Stomach (tissue), 8 donors: ENCODE measurements at regions not wholly inside any gene's neighbourhood (a gene's known extent, or its start where the extent isn't known, plus 50 kb on each side); places are given as distances from the start of the nearest gene placed in this dataset.
"Not testable (repeated sequence)": the region's sequence is repeated elsewhere in the genome, so short reads cannot be mapped to it uniquely, and the experiment has no call there.

Source experiments
- DNase-seq, 2 donors: peaks; one replicate each; pipeline versions ENCODE4 v3.0.0 to v3.0.0-alpha.2; 2013 to 2019
- H3K27ac ChIP-seq, 5 donors: fragments of 200-600 bp in 4 of 5; sonication (generic) in 4 of 5; one replicate each; pipeline ENCODE4 v1.5.1; 2013 to 2019; ENCODE audit warnings: mild to moderate bottlenecking in 1 of 5, moderate library complexity in 1 of 5
- H3K27me3 ChIP-seq, 3 donors: fragments of 200-600 bp; sonication (generic); one replicate each; pipeline ENCODE4 v1.5.1; 2017 to 2019; ENCODE audit warnings: mixed run types in 1 of 3
- H3K36me3 ChIP-seq, 4 donors: fragments of 200-600 bp; sonication (generic); 1 replicate in 3 of 4; 2 replicates in 1 of 4; pipeline ENCODE4 v1.5.1; 2016 to 2019
- H3K4me1 ChIP-seq, 4 donors: fragments of 200-600 bp; sonication (generic); one replicate each; pipeline ENCODE4 v1.5.1; 2016 to 2019
- H3K4me3 ChIP-seq, 4 donors: fragments of 200-600 bp; sonication (generic) in 3 of 4; one replicate each; pipeline ENCODE4 v1.5.1; 2016 to 2019; ENCODE audit warnings: mild to moderate bottlenecking in 1 of 4
- H3K9me3 ChIP-seq, 4 donors: fragments of 200-600 bp; sonication (generic); one replicate each; pipeline ENCODE4 v1.5.1; 2016 to 2019
- EP300 ChIP-seq: sonication (generic); formaldehyde crosslinking; IDR thresholded peaks from one replicate; pipeline ENCODE4 v1.6.1; 2017; ENCODE audit warnings: antibody characterized with exemption
- POLR2A ChIP-seq, 4 donors: fragments of 450-650 bp; IDR thresholded peaks; one replicate each; pipeline ENCODE4 v1.6.1; 2016; ENCODE audit warnings: antibody characterized with exemption in 4 of 4, control low read depth in 2 of 4, mild to moderate bottlenecking in 1 of 4, moderate library complexity in 1 of 4
- POLR2AphosphoS5 ChIP-seq, 3 donors: sonication (generic); formaldehyde crosslinking; IDR thresholded peaks; one replicate each; pipeline ENCODE4 v1.6.1; 2016; ENCODE audit warnings: antibody characterized with exemption in 3 of 3
- WGBS, 5 donors: extraction: QIAGEN DNeasy Blood & Tissue Kit in 3 of 5; methylation state at CpG; one replicate each; pipeline versions ENCODE4 v1.1.5 to v1.1.7; 2013 to 2018; 5-methylcytosine and 5-hydroxymethylcytosine counted together
- intact Hi-C: fragments of 100-400 bp; cut with DNase I; formaldehyde crosslinking; loops from one replicate; pipeline ENCODE4 v1.15.1; 2023; ENCODE audit warnings: low total_unique reads
- TF ChIP-seq, protein P1 (sequence below), 7 experiments: fragments of 450-650 bp in 4 of 7; fragments of 200-600 bp in 3 of 7; sonication (generic) in 3 of 7; IDR thresholded peaks; one replicate each; pipeline ENCODE4 v1.5.1; 2016 to 2019; ENCODE audit warnings: antibody characterized with exemption in 7 of 7, control low read depth in 2 of 7, mild to moderate bottlenecking in 1 of 7
- donor health status: healthy with polysubstance abuse.
- donor health status: Bipolar disorder and iron deficiency.
- donor health status: healthy.

DNA sequence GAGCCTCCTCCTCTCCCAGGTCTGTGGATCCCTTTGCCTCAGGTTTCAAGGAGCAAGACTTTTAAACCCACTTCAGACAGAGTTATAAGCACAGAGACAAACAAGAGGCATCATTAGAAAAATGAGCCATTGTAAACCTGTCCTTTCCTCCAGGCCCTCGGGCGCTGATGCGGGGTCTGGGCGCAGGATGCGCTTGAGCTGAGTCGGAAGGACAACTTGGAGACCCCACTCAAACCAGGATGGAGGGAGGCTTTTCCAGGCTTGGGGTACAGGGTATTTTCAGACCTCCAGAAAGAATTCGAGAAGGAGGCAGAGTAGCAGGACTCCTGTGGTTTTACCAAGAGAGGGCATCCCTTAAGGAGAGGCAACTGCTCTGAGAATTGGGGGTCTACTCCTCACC lies 155.6 kb downstream of the NUFIP1 start:
- no peak overlapping the region for H3K4me3 ChIP-seq
- intact Hi-C loops = no loop called here
- H3K9me3 ChIP-seq = no peaks in the 10 kb centered on the region
- 95 to 98% (median 96%) methylated on average over 7 of the region's 7 CpGs for WGBS, 5 donors
- H3K36me3 ChIP-seq = no peaks in the 10 kb centered on the region
- TF ChIP-seq, protein P1, sequence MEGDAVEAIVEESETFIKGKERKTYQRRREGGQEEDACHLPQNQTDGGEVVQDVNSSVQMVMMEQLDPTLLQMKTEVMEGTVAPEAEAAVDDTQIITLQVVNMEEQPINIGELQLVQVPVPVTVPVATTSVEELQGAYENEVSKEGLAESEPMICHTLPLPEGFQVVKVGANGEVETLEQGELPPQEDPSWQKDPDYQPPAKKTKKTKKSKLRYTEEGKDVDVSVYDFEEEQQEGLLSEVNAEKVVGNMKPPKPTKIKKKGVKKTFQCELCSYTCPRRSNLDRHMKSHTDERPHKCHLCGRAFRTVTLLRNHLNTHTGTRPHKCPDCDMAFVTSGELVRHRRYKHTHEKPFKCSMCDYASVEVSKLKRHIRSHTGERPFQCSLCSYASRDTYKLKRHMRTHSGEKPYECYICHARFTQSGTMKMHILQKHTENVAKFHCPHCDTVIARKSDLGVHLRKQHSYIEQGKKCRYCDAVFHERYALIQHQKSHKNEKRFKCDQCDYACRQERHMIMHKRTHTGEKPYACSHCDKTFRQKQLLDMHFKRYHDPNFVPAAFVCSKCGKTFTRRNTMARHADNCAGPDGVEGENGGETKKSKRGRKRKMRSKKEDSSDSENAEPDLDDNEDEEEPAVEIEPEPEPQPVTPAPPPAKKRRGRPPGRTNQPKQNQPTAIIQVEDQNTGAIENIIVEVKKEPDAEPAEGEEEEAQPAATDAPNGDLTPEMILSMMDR (IDR thresholded peaks at IDR 0.05) = no peak
- TF ChIP-seq EP300 (no peak), POLR2A (IDR thresholded peaks at IDR 0.05) (no peak), POLR2AphosphoS5 (IDR thresholded peaks at IDR 0.05) (no peak)
- H3K27me3 ChIP-seq = no peaks in the 10 kb centered on the region
- H3K4me1 ChIP-seq = no peaks in the 10 kb centered on the region
- no peak overlapping the region for H3K27ac ChIP-seq
- DNase-seq = no peak

- intact Hi-C loops = no loop called here
- Histone ChIP-seq H3K27ac (no peak overlapping the region), H3K4me3 (no peak overlapping the region), H3K4me1 (no peaks in the 10 kb centered on the region), H3K9me3 (no peaks in the 10 kb centered on the region), H3K36me3 (no peaks in the 10 kb centered on the region), H3K27me3 (no peaks in the 10 kb centered on the region)
- TF ChIP-seq, protein P1 (IDR thresholded peaks at IDR 0.05) = no peak
- TF ChIP-seq POLR2AphosphoS5 (IDR thresholded peaks at IDR 0.05) (no peak), POLR2A (IDR thresholded peaks at IDR 0.05) (no peak), EP300 (no peak)
- WGBS, 5 donors = 71 to 86% (median 85%) methylated on average over 4 of the region's 4 CpGs
- DNase-seq = no peak
Measured at GRCh38 chr13:44833139-44833538, 156.1 kb downstream of the NUFIP1 start.

- no peaks in the 10 kb centered on the region for H3K27me3 ChIP-seq
- intact Hi-C loops = no loop called here
- DNase-seq = no peak
Measured at GRCh38 chr13:44826591-44827350, 162.5 kb downstream of the NUFIP1 start.

DNA sequence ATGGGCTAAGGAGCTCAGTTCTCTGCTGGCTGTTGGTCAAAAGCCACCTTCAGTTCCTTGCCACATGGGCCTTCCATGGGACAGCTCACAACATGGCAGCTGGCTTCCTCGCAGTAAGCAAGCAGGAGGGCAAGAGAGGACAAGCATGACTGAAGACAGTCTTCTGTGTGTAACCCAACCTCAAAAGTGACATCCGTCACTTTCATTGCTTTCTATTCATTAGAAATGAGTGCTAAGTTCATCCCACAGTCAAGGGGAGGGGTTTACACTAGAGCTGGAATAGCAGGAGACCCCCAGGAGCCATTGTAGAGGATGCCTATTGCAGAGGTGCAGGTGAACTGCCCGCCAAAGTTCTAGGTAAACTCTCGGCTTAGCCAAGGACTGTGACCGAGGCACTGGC lies 163.3 kb downstream of the NUFIP1 start:
- intact Hi-C loops = no loop called here

More at GRCh38 chr13:44826591-44827350, 162.5 kb downstream of the NUFIP1 start:
- H3K4me1 ChIP-seq = no peaks in the 10 kb centered on the region
- no peaks in the 10 kb centered on the region for H3K9me3 ChIP-seq
- no peak overlapping the region for H3K4me3 ChIP-seq
- no peaks in the 10 kb centered on the region for H3K36me3 ChIP-seq
- no peak for TF ChIP-seq POLR2AphosphoS5 (IDR thresholded peaks at IDR 0.05)
- TF ChIP-seq EP300 = no peak
- TF ChIP-seq, protein P1 (IDR thresholded peaks at IDR 0.05) = no peak
- no peak for TF ChIP-seq POLR2A (IDR thresholded peaks at IDR 0.05)
- no peak overlapping the region for H3K27ac ChIP-seq
- 87 to 93% (median 88%) methylated on average over 11 of the region's 11 CpGs for WGBS, 5 donors

GRCh38 chr13:44823555-44823954 lies 165.7 kb downstream of the NUFIP1 start:
- H3K9me3 ChIP-seq, H3K36me3 ChIP-seq, H3K4me3 ChIP-seq, H3K27ac ChIP-seq, DNase-seq, H3K4me1 ChIP-seq, H3K27me3 ChIP-seq, intact Hi-C loops: not testable (repeated sequence)
- 94 to 98% (median 96%) methylated on average over 7 of the region's 7 CpGs for WGBS, 5 donors

More for the DNA sequence above, 163.3 kb downstream of the NUFIP1 start:
- no peak for DNase-seq
- no peak overlapping the region for H3K4me3 ChIP-seq
- H3K9me3 ChIP-seq = no peaks in the 10 kb centered on the region
- H3K27ac ChIP-seq = no peak overlapping the region
- H3K36me3 ChIP-seq = no peaks in the 10 kb centered on the region
- H3K4me1 ChIP-seq = no peaks in the 10 kb centered on the region
- TF ChIP-seq POLR2A (IDR thresholded peaks at IDR 0.05) (no peak), EP300 (no peak), POLR2AphosphoS5 (IDR thresholded peaks at IDR 0.05) (no peak)
- TF ChIP-seq, protein P1 (IDR thresholded peaks at IDR 0.05) = no peak
- no peaks in the 10 kb centered on the region for H3K27me3 ChIP-seq
- WGBS, 5 donors = 89 to 94% (median 91%) methylated on average over 5 of the region's 5 CpGs
